SK-N-SH treated with all-trans-retinoic acid at 6 μM for 48 hours (cell line): ENCODE measurements at regions not wholly inside any gene's neighbourhood (a gene's known extent, or its start where the extent isn't known, plus 50 kb on each side); places are given as distances from the start of the nearest gene placed in this dataset.
"Not testable (repeated sequence)": the region's sequence is repeated elsewhere in the genome, so short reads cannot be mapped to it uniquely, and the experiment has no call there.

Source experiments
- ATAC-seq: fragments of 200-7000 bp; cut with Tn5 transposase; 3 replicates; pipeline ENCODE4 v1.9.1; 2020; ENCODE audit warnings: mild to moderate bottlenecking, moderate library complexity
- ARNTL ChIP-seq: fragments of 450-650 bp; formaldehyde crosslinking; IDR thresholded peaks from 2 replicates; pipeline ENCODE4 v1.5.0; 2020; ENCODE audit warnings: low read depth, mild to moderate bottlenecking, moderate library complexity, borderline replicate concordance
- BACH2 ChIP-seq: fragments of 250-450 bp; sonication (Bioruptor Pico); IDR thresholded peaks from 2 replicates; pipeline ENCODE4 v1.9.0; 2021; ENCODE audit warnings: mild to moderate bottlenecking, borderline replicate concordance
- CSDC2 ChIP-seq: fragments of 250-450 bp; sonication (Bioruptor Pico); IDR thresholded peaks from 2 replicates; pipeline ENCODE4 v1.5.0; 2020; ENCODE audit warnings: mild to moderate bottlenecking, moderate library complexity
- ESRRG ChIP-seq: fragments of 250-450 bp; sonication (Bioruptor Pico); IDR thresholded peaks from 2 replicates; pipeline ENCODE4 v1.6.1; 2021; ENCODE audit warnings: mild to moderate bottlenecking
- GLIS3 ChIP-seq: fragments of 250-450 bp; sonication (Bioruptor Pico); IDR thresholded peaks from 2 replicates; pipeline ENCODE4 v1.5.0; 2020; ENCODE audit warnings: mild to moderate bottlenecking, moderate library complexity
- POU6F1 ChIP-seq: fragments of 250-450 bp; sonication (Bioruptor Pico); IDR thresholded peaks from 2 replicates; pipeline ENCODE4 v1.8.0; 2021; ENCODE audit warnings: low read depth, mild to moderate bottlenecking, moderate library complexity, borderline replicate concordance
- PPARA ChIP-seq: fragments of 250-450 bp; sonication (Bioruptor Pico); IDR thresholded peaks from 2 replicates; pipeline ENCODE4 v1.5.0; 2020; ENCODE audit warnings: mild to moderate bottlenecking, borderline replicate concordance
- RARB ChIP-seq: fragments of 250-450 bp; sonication (Bioruptor Pico); IDR thresholded peaks from 2 replicates; pipeline ENCODE4 v1.8.0; 2021; ENCODE audit warnings: mild to moderate bottlenecking, moderate library complexity
- SNAI2 ChIP-seq: fragments of 250-450 bp; sonication (Bioruptor Pico); IDR thresholded peaks from 2 replicates; pipeline ENCODE4 v1.5.0; 2020; ENCODE audit warnings: mild to moderate bottlenecking, moderate library complexity
- TCF4 ChIP-seq: fragments of 250-450 bp; sonication (Bioruptor Pico); IDR thresholded peaks from 2 replicates; pipeline ENCODE4 v1.8.0; 2021; ENCODE audit warnings: mild to moderate bottlenecking, moderate library complexity, borderline replicate concordance
- TOX ChIP-seq: fragments of 250-450 bp; sonication (Bioruptor Pico); IDR thresholded peaks from 2 replicates; pipeline ENCODE4 v1.8.0; 2021; ENCODE audit warnings: mild to moderate bottlenecking, moderate library complexity, borderline replicate concordance
- ZFP30 ChIP-seq: fragments of 450-650 bp; formaldehyde crosslinking; IDR thresholded peaks from 2 replicates; pipeline ENCODE4 v1.5.0; 2022; ENCODE audit warnings: mild to moderate bottlenecking, moderate library complexity
- ZNF565 ChIP-seq: fragments of 450-650 bp; formaldehyde crosslinking; conservative IDR thresholded peaks from 2 replicates; pipeline ENCODE4 v1.5.0; 2020; ENCODE audit warnings: low read depth, mild to moderate bottlenecking, moderate library complexity
- ZNF70 ChIP-seq: fragments of 450-650 bp; formaldehyde crosslinking; IDR thresholded peaks from 2 replicates; pipeline ENCODE4 v1.5.0; 2020; ENCODE audit warnings: mild to moderate bottlenecking, moderate library complexity
- ZNF8 ChIP-seq: fragments of 450-650 bp; formaldehyde crosslinking; IDR thresholded peaks from 2 replicates; pipeline ENCODE4 v1.5.0; 2020; ENCODE audit warnings: mild to moderate bottlenecking, moderate library complexity
- TF ChIP-seq, protein P1 (sequence below): fragments of 250-450 bp; sonication (Bioruptor Pico); IDR thresholded peaks from 2 replicates; pipeline ENCODE4 v1.5.1; 2020; ENCODE audit warnings: low read depth, mild to moderate bottlenecking, moderate library complexity
- TF ChIP-seq, protein P2 (sequence below): fragments of 250-450 bp; sonication (Bioruptor Pico); IDR thresholded peaks from 2 replicates; pipeline ENCODE4 v1.5.0; 2020; ENCODE audit warnings: mild to moderate bottlenecking, moderate library complexity
- TF ChIP-seq, protein P3 (sequence below): fragments of 250-450 bp; sonication (Bioruptor Pico); IDR thresholded peaks from 2 replicates; pipeline ENCODE4 v1.5.1; 2021; ENCODE audit warnings: mild to moderate bottlenecking, moderate library complexity

- TF ChIP-seq POU6F1 (no peak), ESRRG (CRISPR knock-in tag) (no peak), TCF4 (CRISPR knock-in tag) (no peak), BACH2 (no peak), ZFP30 (CRISPR knock-in tag) (no peak)
- TF ChIP-seq, protein P1, sequence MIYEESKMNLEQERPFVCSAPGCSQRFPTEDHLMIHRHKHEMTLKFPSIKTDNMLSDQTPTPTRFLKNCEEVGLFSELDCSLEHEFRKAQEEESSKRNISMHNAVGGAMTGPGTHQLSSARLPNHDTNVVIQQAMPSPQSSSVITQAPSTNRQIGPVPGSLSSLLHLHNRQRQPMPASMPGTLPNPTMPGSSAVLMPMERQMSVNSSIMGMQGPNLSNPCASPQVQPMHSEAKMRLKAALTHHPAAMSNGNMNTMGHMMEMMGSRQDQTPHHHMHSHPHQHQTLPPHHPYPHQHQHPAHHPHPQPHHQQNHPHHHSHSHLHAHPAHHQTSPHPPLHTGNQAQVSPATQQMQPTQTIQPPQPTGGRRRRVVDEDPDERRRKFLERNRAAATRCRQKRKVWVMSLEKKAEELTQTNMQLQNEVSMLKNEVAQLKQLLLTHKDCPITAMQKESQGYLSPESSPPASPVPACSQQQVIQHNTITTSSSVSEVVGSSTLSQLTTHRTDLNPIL (CRISPR knock-in tag), result no peak
Observed at GRCh38 chr6:23851522-23851921, 274.5 kb upstream of the NRSN1 start (continued).

DNA sequence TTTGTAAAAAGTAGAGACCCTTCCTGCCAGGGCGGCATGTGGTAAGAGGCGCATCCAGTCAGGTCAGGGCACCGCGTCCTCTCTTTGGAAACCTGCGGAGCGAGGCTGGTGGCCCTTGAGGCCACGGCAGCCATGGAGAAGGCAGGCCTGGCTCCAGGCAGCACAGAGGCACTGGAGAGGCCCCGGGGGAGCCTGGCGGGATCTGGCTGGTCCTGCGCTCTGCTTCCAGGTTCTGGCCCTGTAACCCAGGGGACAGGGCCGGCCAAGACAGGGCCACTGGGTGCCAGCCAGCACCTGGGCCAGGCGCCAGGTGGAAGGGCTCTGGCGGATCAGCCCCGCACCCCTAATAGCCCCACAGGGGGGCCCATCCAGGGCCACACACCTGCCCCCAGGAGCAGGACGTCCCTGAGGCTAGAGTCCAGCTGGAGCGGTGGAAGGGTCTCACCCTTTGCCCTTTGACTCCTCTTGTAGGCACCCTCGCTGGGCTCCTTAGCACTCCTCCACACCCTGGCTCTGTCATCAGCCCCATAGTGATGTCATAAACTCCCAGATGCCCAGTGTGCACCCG is 272.4 kb upstream of the NRSN1 start:
- not testable (repeated sequence) for ATAC-seq

GRCh38 chr6:23854154-23854553 is 271.9 kb upstream of the NRSN1 start:
- not testable (repeated sequence) for ATAC-seq

GRCh38 chr6:23855497-23856116 is 270.4 kb upstream of the NRSN1 start:
- no peak for ATAC-seq
- TF ChIP-seq ZNF8, result no peak
- TF ChIP-seq ZFP30 (CRISPR knock-in tag), result no peak
- no peak for TF ChIP-seq PPARA (CRISPR knock-in tag)
- TF ChIP-seq SNAI2 (CRISPR knock-in tag), result no peak
- no peak for TF ChIP-seq CSDC2 (CRISPR knock-in tag)
- TF ChIP-seq, protein P2, sequence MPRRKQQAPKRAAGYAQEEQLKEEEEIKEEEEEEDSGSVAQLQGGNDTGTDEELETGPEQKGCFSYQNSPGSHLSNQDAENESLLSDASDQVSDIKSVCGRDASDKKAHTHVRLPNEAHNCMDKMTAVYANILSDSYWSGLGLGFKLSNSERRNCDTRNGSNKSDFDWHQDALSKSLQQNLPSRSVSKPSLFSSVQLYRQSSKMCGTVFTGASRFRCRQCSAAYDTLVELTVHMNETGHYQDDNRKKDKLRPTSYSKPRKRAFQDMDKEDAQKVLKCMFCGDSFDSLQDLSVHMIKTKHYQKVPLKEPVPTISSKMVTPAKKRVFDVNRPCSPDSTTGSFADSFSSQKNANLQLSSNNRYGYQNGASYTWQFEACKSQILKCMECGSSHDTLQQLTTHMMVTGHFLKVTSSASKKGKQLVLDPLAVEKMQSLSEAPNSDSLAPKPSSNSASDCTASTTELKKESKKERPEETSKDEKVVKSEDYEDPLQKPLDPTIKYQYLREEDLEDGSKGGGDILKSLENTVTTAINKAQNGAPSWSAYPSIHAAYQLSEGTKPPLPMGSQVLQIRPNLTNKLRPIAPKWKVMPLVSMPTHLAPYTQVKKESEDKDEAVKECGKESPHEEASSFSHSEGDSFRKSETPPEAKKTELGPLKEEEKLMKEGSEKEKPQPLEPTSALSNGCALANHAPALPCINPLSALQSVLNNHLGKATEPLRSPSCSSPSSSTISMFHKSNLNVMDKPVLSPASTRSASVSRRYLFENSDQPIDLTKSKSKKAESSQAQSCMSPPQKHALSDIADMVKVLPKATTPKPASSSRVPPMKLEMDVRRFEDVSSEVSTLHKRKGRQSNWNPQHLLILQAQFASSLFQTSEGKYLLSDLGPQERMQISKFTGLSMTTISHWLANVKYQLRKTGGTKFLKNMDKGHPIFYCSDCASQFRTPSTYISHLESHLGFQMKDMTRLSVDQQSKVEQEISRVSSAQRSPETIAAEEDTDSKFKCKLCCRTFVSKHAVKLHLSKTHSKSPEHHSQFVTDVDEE, result no peak
- TF ChIP-seq, protein P1 (CRISPR knock-in tag), result no peak
- no peak for TF ChIP-seq GLIS3 (CRISPR knock-in tag)
- TF ChIP-seq TOX (CRISPR knock-in tag), result no peak
- no peak for TF ChIP-seq ARNTL (CRISPR knock-in tag)
- no peak for TF ChIP-seq BACH2
- TF ChIP-seq, protein P3, sequence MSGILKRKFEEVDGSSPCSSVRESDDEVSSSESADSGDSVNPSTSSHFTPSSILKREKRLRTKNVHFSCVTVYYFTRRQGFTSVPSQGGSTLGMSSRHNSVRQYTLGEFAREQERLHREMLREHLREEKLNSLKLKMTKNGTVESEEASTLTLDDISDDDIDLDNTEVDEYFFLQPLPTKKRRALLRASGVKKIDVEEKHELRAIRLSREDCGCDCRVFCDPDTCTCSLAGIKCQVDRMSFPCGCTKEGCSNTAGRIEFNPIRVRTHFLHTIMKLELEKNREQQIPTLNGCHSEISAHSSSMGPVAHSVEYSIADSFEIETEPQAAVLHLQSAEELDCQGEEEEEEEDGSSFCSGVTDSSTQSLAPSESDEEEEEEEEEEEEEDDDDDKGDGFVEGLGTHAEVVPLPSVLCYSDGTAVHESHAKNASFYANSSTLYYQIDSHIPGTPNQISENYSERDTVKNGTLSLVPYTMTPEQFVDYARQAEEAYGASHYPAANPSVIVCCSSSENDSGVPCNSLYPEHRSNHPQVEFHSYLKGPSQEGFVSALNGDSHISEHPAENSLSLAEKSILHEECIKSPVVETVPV, result no peak
- TF ChIP-seq ZNF565, result no peak
- no peak for TF ChIP-seq RARB (CRISPR knock-in tag)
- no peak for TF ChIP-seq ESRRG (CRISPR knock-in tag)
- TF ChIP-seq, all 23 proteins: peak for 0

- no peak for ATAC-seq
- TF ChIP-seq, protein P3, result no peak
- TF ChIP-seq SNAI2 (CRISPR knock-in tag) (no peak), POU6F1 (no peak), ZNF8 (no peak), GLIS3 (CRISPR knock-in tag) (no peak), ZNF70 (CRISPR knock-in tag) (no peak), ZNF565 (no peak), TOX (CRISPR knock-in tag) (no peak)
- TF ChIP-seq, protein P2, result no peak
Observed at GRCh38 chr6:23870496-23870895, 255.5 kb upstream of the NRSN1 start.
